Spleen (tissue), 11 donors: ENCODE measurements at regions not wholly inside any gene's neighbourhood (a gene's known extent, or its start where the extent isn't known, plus 50 kb on each side); places are given as distances from the start of the nearest gene placed in this dataset.

ENCODE experiments used
- DNase-seq: peaks from one replicate; pipeline ENCODE4 v3.0.0-alpha.2; 2020
- H3K27ac ChIP-seq, 8 donors: fragments of 200-600 bp; sonication (generic) in 7 of 8; 1 replicate in 4 of 8; 2 replicates in 4 of 8; pipeline versions ENCODE4 v1.5.0 to v1.8.0; 2016 to 2021; ENCODE audit warnings: inconsistent platforms in 4 of 8, mild to moderate bottlenecking in 4 of 8, moderate library complexity in 1 of 8
- H3K27me3 ChIP-seq, 7 donors: fragments of 200-600 bp; sonication (generic) in 6 of 7; replicated peaks in 1 of 7; 1 replicate in 4 of 7; 2 replicates in 3 of 7; pipeline versions ENCODE4 v1.5.0 to v1.8.0; 2016 to 2021; ENCODE audit warnings: inconsistent platforms in 3 of 7, mild to moderate bottlenecking in 1 of 7
- H3K36me3 ChIP-seq, 6 donors: fragments of 200-600 bp; sonication (generic) in 5 of 6; 1 replicate in 4 of 6; 2 replicates in 2 of 6; pipeline versions ENCODE4 v1.5.0 to v1.8.0; 2016 to 2021; ENCODE audit warnings: inconsistent platforms in 2 of 6
- H3K4me1 ChIP-seq, 6 donors: fragments of 200-600 bp; sonication (generic) in 5 of 6; 1 replicate in 3 of 6; 2 replicates in 3 of 6; pipeline versions ENCODE4 v1.5.0 to v1.8.0; 2016 to 2021; ENCODE audit warnings: inconsistent platforms in 3 of 6
- H3K4me3 ChIP-seq, 8 donors: fragments of 200-600 bp; sonication (generic) in 7 of 8; 1 replicate in 4 of 8; 2 replicates in 4 of 8; pipeline versions ENCODE4 v1.5.0 to v1.8.0; 2016 to 2021; ENCODE audit warnings: inconsistent platforms in 4 of 8, mild to moderate bottlenecking in 4 of 8, moderate library complexity in 2 of 8
- H3K9me3 ChIP-seq, 8 donors: fragments of 200-600 bp; sonication (generic) in 7 of 8; 1 replicate in 4 of 8; 2 replicates in 4 of 8; pipeline versions ENCODE4 v1.5.0 to v1.8.0; 2016 to 2021; ENCODE audit warnings: inconsistent platforms in 4 of 8
- POLR2A ChIP-seq, 3 donors: fragments of 450-650 bp; IDR thresholded peaks; one replicate each; pipeline ENCODE4 v1.5.1; 2017; ENCODE audit warnings: antibody characterized with exemption in 3 of 3, mild to moderate bottlenecking in 1 of 3
- POLR2AphosphoS5 ChIP-seq, 3 donors: sonication (generic); formaldehyde crosslinking; IDR thresholded peaks; one replicate each; pipeline ENCODE4 v1.5.1; 2017; ENCODE audit warnings: antibody characterized with exemption in 3 of 3
- WGBS, 5 donors: extraction: QIAGEN DNeasy Blood & Tissue Kit in 3 of 5; methylation state at CpG; one replicate each; pipeline versions ENCODE4 v1.1.5 to v1.1.7; 2013 to 2018; 5-methylcytosine and 5-hydroxymethylcytosine counted together
- intact Hi-C: fragments of 100-400 bp; cut with DNase I; formaldehyde crosslinking; loops from one replicate; pipeline ENCODE4 v1.15.0; 2023; ENCODE audit warnings: low total_unique reads
- TF ChIP-seq, protein P1 (sequence below), 11 experiments: fragments of 200-600 bp in 7 of 11; fragments of 450-650 bp in 4 of 11; sonication (generic) in 4 of 11; IDR thresholded peaks in 8 of 11; conservative IDR thresholded peaks in 3 of 11; 1 replicate in 7 of 11; 2 replicates in 4 of 11; pipeline versions ENCODE4 v1.4.0 to v1.8.0; 2016 to 2021; ENCODE audit warnings: antibody characterized with exemption in 11 of 11, inconsistent platforms in 4 of 11, mild to moderate bottlenecking in 1 of 11
- donor health status: healthy with polysubstance abuse.
- donor health status: DM: no; HTN: no; CAD: no; lungs with moderate emphysema.
- donor health status: DM: no; HTN: no; CAD: no.
- donor health status: Bipolar disorder and iron deficiency.
- donor health status: healthy.
- donor health status: DM: no; HTN: no; CAD: no.
- donor health status: DM: yes; HTN: yes; CAD: no.

DNA sequence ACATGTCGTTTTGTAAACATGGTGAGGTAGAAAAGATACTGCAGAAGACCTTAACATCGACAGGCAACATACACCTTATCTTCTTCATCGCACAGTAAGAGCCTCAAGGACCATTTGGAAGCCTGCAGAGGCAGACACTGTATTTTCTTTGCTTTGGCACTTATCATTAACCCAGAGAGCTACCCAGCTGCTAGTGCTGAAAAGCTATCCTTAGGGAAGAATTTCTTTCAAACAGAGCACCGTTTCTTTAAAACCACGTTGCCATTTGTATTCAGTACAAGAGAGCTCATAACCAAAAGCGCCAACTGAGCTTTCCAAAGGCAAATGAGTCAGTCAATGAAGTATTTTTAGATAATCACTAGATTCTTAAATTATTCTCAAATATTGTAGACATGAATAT lies 306.6 kb downstream of the EPM2A start:
- TF ChIP-seq POLR2AphosphoS5 (IDR thresholded peaks at IDR 0.05), result no peak
- TF ChIP-seq POLR2A (IDR thresholded peaks at IDR 0.05), result no peak
- TF ChIP-seq, protein P1, sequence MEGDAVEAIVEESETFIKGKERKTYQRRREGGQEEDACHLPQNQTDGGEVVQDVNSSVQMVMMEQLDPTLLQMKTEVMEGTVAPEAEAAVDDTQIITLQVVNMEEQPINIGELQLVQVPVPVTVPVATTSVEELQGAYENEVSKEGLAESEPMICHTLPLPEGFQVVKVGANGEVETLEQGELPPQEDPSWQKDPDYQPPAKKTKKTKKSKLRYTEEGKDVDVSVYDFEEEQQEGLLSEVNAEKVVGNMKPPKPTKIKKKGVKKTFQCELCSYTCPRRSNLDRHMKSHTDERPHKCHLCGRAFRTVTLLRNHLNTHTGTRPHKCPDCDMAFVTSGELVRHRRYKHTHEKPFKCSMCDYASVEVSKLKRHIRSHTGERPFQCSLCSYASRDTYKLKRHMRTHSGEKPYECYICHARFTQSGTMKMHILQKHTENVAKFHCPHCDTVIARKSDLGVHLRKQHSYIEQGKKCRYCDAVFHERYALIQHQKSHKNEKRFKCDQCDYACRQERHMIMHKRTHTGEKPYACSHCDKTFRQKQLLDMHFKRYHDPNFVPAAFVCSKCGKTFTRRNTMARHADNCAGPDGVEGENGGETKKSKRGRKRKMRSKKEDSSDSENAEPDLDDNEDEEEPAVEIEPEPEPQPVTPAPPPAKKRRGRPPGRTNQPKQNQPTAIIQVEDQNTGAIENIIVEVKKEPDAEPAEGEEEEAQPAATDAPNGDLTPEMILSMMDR (IDR thresholded peaks at IDR 0.05 in 8 of 11, conservative IDR thresholded peaks at IDR 0.05 in 3 of 11), result no peak
- H3K27me3 ChIP-seq, result no peaks in the 10 kb centered on the region
- 53 to 59% (median 56%) methylated on average over 6 of the region's 6 CpGs for WGBS, 5 donors

DNA sequence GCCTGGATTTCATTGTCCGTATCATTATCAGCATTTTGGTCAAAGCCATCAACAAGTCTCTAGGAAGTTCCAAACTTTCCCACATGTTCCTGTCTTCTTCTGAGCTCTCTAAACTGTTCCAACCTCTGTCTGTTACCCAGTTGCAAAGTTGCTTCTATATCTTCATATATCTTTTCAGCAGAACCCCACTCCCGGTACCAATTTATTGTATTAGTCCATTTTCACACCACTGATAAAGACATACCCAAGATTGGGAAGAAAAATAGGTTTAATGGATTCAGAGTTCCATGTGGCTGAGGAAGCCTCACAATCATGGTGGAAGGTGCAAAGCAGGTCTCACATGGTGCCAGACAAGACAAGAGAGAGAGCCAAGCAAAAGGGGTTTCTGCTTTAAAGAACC lies 293.2 kb downstream of the EPM2A start:
- WGBS, 5 donors, result 92 to 97% (median 95%) methylated on average over 2 of the region's 2 CpGs
- DNase-seq, result no peak
- Histone ChIP-seq H3K36me3 (no peaks in the 10 kb centered on the region), H3K4me3 (no peak overlapping the region), H3K27me3 (no peaks in the 10 kb centered on the region), H3K27ac (no peak overlapping the region), H3K4me1 (no peaks in the 10 kb centered on the region), H3K9me3 (peaks cover 4 to 80% (median 67%) of the 10 kb centered on the region in 8 donors)
- intact Hi-C loops, result no loop called here
- TF ChIP-seq POLR2AphosphoS5 (IDR thresholded peaks at IDR 0.05), result no peak
- TF ChIP-seq POLR2A (IDR thresholded peaks at IDR 0.05), result no peak
- TF ChIP-seq, protein P1 (IDR thresholded peaks at IDR 0.05 in 8 of 11, conservative IDR thresholded peaks at IDR 0.05 in 3 of 11), result no peak

More for the DNA sequence above, 306.6 kb downstream of the EPM2A start:
- no peaks in the 10 kb centered on the region for H3K36me3 ChIP-seq
- no peaks in the 10 kb centered on the region for H3K4me1 ChIP-seq
- DNase-seq, result no peak
- no peak overlapping the region for H3K4me3 ChIP-seq
- intact Hi-C loops, result no loop called here
- no peak overlapping the region for H3K27ac ChIP-seq
- H3K9me3 ChIP-seq, result no peaks in the 10 kb centered on the region

DNA sequence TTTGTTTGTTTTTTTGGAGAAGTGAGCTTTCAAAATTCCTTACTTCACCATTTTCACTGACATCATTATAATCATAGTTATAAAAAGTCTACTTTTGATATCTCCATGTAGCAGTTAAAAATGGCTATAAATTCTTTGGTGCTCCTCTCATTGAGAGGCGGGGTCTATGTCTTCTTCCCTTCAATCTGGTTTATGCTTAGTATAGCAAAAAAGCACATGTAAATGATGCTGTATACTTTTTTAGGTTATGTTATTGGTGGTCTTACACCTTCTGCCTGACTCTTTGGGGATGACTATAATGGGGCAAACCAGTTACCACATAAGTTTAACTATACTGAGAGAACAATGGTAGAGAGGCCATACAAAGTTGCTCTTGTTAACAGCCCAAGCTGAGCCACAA lies 289.6 kb downstream of the EPM2A start:
- Histone ChIP-seq H3K9me3 (peaks cover 4 to 73% (median 65%) of the 10 kb centered on the region in 8 donors), H3K27ac (no peak overlapping the region), H3K36me3 (no peaks in the 10 kb centered on the region), H3K4me1 (no peaks in the 10 kb centered on the region), H3K27me3 (no peaks in the 10 kb centered on the region), H3K4me3 (no peak overlapping the region)
- intact Hi-C loops, result no loop called here
- 70 to 81% (median 76%) methylated on average over 1 of the region's 1 CpG for WGBS, 5 donors
- no peak for DNase-seq
- TF ChIP-seq POLR2AphosphoS5 (IDR thresholded peaks at IDR 0.05), result no peak
- TF ChIP-seq, protein P1 (IDR thresholded peaks at IDR 0.05 in 8 of 11, conservative IDR thresholded peaks at IDR 0.05 in 3 of 11), result no peak

DNA sequence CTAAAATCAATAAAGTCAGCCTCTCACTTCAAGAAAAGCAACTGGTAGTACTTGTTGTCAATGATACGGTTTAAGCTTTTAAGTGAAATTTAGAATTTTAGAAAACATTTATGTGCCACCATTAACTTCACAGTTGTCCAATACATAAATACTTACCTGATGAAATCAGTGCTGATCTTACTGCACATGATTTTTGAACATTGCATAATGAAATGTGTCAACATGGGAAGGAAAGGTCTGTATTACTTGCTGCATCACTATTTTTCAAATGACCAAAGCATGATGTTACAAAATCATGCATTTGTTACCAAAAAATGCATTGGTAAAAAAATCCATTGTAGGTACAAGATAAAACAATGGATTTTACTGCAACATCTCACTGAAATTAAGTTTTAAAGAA lies 284.3 kb downstream of the EPM2A start:
- H3K4me1 ChIP-seq, result no peaks in the 10 kb centered on the region
- WGBS, 5 donors, result 86 to 98% (median 93%) methylated on average over 1 of the region's 1 CpG
- H3K9me3 ChIP-seq, result peaks cover 0 to 20% (median 13%) of the 10 kb centered on the region in 8 donors
- intact Hi-C loops, result no loop called here
- H3K27ac ChIP-seq, result no peak overlapping the region
- TF ChIP-seq POLR2A (IDR thresholded peaks at IDR 0.05) (no peak), POLR2AphosphoS5 (IDR thresholded peaks at IDR 0.05) (no peak)
- TF ChIP-seq, protein P1 (IDR thresholded peaks at IDR 0.05 in 8 of 11, conservative IDR thresholded peaks at IDR 0.05 in 3 of 11), result no peak
- H3K27me3 ChIP-seq, result no peaks in the 10 kb centered on the region
- H3K36me3 ChIP-seq, result no peaks in the 10 kb centered on the region
- no peak for DNase-seq
- no peak overlapping the region for H3K4me3 ChIP-seq
